Stimulated activated CD4-positive, alpha-beta T cell treated with anti-CD3 and anti-CD28 coated beads, TNF-alpha, amount 100 ng/mL, for 24 hours (primary cell): ENCODE measurements at regions not wholly inside any gene's neighbourhood (a gene's known extent, or its start where the extent isn't known, plus 50 kb on each side); places are given as distances from the start of the nearest gene placed in this dataset.
"Not testable (repeated sequence)": the region's sequence is repeated elsewhere in the genome, so short reads cannot be mapped to it uniquely, and the experiment has no call there.

Source experiments
- DNase-seq, 3 experiments: peaks; one replicate each; pipeline ENCODE4 v3.0.0-alpha.2; 2020; ENCODE audit warnings: low read depth in 3 of 3

GRCh38 chr9:84502066-84502465 is 161.5 kb upstream of the SLC28A3 start:
- no peak for DNase-seq

GRCh38 chr9:84504360-84504759 is 163.8 kb upstream of the SLC28A3 start:
- no peak for DNase-seq

GRCh38 chr9:84511651-84512050 is 157.9 kb upstream of the NTRK2 start:
- DNase-seq, result no peak

DNA sequence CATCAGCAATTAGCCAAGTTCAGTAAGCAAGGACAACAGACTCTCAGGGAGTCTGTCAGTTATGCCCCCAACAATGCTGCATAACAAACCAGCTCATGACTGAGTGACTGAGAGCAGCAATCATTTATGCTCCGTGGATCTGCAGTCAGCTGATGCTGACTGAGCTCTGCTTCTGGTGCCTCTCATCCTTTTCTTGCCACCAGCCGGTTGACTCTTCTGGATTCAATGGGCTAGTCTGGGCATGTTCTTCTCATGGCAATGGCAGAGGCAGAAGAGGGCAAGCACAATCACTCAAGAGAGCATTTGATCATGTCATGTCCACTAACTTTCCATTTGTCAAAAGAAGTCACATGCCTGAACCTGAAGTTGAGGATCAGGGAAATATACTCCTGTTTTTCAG is 157.0 kb upstream of the NTRK2 start:
- no peak for DNase-seq

GRCh38 chr9:84513473-84513872 is 156.1 kb upstream of the NTRK2 start:
- no peak for DNase-seq

- no peak for DNase-seq
Observed at GRCh38 chr9:84513979-84514378, 155.6 kb upstream of the NTRK2 start.

- DNase-seq, result no peak
Observed at GRCh38 chr9:84514421-84514820, 155.1 kb upstream of the NTRK2 start.

DNA sequence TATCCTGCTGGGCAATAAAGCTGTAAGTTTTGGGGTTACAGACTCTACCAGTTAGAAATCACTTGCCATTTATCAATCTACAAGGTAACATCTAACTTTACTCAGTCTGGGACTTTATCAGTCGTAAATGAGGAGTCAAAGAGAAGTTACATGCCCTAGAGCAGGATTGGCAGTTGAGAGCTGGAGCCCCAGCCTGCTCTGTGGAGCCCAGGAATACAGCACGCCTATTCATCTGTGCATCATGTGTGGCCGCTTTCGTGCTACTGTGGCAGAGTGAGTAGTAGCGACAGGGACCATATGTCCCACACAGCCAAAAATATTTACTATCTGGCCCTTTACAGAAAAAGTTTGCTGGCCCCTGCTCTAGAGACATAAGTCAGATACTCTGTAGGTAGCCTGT is 152.5 kb upstream of the NTRK2 start:
- DNase-seq, result no peak

GRCh38 chr9:84519413-84519812 is 150.1 kb upstream of the NTRK2 start:
- no peak for DNase-seq

DNA sequence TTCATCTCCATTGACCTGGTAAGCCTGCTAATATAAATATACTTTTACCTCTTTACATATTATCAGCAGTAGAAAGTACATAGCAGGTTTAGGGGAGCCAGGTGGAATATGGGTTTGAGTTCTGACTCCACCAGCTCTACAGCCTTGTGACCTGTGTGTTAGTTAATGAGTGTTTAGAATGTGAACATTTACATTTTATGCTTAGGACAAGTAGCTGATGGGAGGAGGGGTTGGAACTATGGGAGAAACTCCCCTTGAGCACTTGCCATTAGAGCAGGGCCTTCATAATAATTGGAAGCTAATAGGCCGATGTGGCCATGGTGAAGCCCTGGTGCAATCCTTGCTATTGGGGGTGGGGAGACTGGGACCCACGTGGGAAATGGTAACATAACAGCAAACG is 148.3 kb upstream of the NTRK2 start:
- DNase-seq, result no peak

DNA sequence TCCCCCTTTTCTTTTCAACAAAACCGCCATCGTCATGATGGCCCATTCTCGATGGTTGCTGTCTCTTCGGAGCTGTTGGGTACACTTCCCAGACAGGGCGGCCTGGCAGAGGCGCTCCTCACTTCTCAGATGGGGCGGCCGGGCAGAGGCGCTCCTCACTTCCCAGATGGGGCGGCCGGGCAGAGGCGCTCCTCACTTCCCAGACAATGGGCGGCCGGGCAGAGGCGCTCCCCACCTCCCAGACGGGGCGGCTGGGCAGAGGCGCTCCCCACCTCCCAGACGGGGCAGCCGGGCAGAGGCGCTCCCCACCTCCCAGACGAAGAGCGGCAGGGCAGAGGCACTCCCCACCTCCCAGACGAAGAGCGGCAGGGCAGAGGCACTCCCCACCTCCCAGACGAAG is 143.3 kb upstream of the NTRK2 start:
- DNase-seq, result not testable (repeated sequence)

DNA sequence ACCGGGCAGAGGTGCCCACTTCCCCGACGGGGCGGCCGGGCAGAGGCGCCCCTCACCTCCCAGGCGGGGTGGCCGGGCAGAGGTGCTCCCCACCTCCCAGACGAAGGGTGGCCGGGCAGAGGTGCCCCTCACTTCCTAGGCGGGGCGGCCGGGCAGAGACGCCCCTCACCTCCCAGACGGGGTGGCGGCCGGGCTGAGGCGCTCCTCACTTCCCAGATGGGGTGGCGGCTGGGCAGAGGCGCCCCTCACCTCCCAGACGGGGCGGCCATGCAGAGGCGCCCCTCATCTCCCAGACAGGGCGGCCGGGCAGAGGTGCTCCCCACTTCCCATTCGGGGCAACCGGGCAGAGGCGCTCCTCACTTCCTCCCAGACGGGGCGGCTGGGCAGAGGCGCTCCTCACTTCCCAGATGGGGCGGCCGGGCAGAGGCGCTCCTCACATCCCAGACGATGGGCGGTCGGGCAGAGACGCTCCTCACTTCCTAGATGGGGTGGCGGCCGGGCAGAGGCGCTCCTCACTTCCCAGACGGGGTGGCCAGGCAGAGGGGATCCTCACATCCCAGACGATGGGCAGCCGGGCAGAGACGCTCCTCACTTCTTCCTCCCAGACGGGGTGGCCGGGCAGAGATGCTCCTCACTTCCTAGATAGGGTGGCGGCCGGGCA is 142.3 kb upstream of the NTRK2 start:
- not testable (repeated sequence) for DNase-seq

GRCh38 chr9:84535973-84536372 is 133.6 kb upstream of the NTRK2 start:
- not testable (repeated sequence) for DNase-seq

DNA sequence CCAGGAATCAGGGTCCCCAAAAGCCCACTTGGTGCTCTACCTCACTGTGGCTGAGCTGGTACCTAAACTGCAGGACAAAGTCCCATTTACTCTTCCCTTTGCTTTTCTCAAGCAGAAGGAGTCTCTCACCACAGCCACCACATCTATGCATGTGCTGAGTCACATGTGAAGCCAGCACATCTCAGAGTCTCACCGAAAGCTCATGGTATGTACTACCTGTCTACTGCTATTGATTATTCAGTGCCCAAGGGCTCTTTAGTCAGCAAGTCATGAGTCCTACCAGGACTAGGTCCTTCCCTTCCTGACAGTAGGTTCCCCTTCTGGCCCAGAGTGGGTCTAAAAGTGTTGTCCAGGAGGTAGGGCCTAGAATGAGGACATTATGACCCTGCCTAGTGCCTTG is 130.7 kb upstream of the NTRK2 start:
- DNase-seq, result no peak

GRCh38 chr9:84542554-84542953 is 127.0 kb upstream of the NTRK2 start:
- DNase-seq, result no peak

GRCh38 chr9:84554069-84554664 is 115.4 kb upstream of the NTRK2 start:
- DNase-seq, result no peak

GRCh38 chr9:84556556-84556955 is 113.0 kb upstream of the NTRK2 start:
- DNase-seq, result no peak

DNA sequence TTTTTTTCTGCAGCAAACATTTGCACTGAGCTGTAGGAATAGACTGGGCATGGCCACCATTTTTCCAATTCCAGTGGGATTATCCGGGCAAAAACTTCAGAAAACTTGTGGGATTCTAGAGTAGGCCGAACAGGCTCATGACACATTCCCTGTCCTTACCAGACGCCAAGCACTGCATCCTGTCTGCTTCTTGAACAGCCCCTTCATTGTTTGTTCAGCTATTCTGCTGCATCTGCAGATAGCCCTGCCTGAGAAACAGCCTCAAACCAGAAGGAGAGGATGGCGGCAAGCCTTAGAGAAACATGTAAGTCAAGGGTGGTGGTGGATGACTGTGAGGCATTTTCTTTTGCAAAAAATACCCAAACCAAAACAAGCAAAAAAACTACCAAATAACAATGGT is 111.8 kb upstream of the NTRK2 start:
- no peak for DNase-seq

DNA sequence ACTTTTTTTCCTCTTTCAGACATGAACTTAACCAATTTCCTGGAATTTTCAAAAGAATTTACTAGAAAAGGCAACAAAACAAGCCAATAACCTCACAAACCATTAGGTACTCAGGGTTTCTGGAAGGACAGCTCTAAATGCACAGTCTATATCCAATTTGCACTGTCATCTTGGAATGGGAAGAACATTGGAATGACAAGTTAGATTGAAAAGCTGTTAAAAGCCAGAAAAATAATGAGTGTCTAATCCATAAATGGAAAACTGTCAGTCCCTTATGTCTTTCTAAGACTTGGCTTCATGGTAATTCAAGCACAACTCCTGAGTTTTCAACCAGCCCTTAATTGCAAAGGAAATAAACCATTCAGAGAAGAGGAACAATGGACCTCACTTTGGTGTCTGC is 105.8 kb upstream of the NTRK2 start:
- DNase-seq, result no peak

DNA sequence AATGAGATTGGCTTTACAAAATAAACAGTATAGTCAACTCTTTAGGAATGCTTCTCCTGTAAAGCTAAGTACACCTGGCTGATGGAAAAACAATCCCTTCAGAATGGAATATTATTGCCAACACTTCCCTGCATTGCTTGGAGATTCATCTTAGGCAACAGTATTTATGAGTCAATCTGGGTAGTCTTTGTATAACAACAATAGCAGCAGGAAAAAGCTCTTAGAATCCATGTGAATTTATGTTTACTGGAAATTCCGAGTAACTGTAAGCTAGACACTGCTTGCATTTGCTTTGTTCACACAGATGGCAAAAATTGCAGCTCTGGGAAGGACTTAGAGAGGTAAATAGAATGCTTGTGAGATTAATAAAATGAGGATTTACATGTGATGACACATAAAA is 101.7 kb upstream of the NTRK2 start:
- DNase-seq, result no peak

DNA sequence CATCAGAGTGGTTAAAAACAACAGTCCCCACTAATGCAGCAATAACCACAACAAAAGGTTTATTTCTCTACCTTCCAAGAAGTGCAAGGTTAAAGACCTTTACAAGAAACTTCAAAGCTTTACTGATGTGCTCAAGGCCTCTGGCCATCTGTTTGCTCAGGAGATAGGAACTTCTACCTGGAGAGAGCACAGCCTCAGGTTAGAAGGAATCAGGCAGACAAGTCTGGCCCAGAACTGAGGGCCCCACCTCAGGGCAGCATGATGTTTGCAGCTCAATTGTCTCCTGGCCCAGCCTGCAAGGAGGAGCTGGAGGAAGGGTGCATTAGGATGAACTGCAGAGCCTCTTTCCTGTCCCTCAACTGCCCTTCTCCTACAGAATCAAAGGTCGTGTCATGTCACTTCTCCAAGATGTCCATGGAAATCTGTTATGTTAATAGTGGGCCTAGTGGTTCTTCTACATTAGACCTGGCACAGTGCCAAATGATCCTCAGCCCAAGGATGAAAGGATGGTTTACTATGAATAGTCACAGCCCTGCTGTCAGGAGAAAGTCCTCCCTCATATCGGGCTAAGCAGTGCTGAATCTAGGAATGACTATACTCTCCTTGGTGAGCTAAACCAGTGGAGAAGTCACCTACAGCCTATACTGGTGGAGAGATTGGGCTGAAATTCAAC is 98.9 kb upstream of the NTRK2 start:
- no peak for DNase-seq

- no peak for DNase-seq
Observed at GRCh38 chr9:84573083-84573482, 96.4 kb upstream of the NTRK2 start.

GRCh38 chr9:84575705-84576104 is 93.8 kb upstream of the NTRK2 start:
- no peak for DNase-seq
